ENCODE measurements at regions not wholly inside any gene's neighbourhood (a gene's known extent, or its start where the extent isn't known, plus 50 kb on each side); places are given as distances from the start of the nearest gene placed in this dataset.

DNA sequence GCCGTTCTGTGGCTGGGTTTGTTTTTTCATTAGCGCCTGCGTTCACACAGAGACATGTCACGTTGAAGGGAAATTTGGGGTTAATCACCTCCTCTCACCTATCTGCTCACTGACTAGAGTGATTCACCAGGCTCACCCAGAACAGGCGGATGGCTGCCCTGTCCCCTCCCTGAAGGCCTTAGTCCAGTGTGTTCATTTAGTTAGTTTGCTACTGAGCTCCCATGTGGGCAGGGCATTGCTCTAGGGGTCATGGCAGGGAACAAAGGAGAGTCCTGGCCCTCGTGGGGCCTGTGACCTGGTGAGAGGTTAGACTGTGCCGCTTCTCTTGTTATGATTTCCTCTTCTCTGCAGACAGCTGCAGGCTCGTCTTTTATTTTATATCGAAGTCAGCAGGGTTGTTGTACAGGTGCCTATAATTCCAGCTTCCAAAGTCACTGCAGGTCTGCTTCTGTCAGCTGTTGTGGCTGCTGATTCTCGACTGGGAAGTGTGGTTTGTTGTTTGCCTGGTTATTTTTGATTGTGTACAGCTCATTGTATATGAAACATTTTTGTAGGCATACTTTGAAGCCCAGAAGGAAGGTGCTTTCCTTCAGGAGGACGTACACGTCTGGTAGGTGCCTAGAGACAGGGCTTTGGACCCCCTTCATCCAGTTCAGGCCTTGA, 73.4 kb upstream of the GSE1 start:
- TF ChIP-seq CTCF (IDR thresholded peaks at IDR 0.05): no peak

DNA sequence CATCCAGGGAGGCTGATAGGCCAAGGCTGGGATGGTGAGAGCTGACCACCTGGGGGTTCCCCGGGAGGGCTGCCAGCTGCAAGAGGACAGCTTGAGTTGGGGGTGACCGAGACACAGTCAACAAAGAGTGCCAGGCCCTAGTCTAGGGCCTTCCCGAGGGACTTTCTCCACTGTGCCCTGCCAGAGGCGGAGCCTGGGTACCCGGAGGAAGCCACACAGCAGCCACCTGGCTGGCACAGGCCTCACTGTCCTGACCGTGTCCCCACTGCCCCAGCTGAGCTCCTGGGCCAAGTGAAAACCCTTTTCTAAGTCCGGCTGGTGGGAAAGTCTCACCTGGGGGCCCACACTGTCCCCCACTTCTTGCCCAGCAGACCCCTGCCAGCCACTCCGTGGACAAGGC, 71.9 kb upstream of the GSE1 start:
- TF ChIP-seq CTCF (IDR thresholded peaks at IDR 0.05): no peak

GRCh38 chr16:85541619-85541979, 71.5 kb upstream of the GSE1 start:
- TF ChIP-seq CTCF (IDR thresholded peaks at IDR 0.05): no peak

DNA sequence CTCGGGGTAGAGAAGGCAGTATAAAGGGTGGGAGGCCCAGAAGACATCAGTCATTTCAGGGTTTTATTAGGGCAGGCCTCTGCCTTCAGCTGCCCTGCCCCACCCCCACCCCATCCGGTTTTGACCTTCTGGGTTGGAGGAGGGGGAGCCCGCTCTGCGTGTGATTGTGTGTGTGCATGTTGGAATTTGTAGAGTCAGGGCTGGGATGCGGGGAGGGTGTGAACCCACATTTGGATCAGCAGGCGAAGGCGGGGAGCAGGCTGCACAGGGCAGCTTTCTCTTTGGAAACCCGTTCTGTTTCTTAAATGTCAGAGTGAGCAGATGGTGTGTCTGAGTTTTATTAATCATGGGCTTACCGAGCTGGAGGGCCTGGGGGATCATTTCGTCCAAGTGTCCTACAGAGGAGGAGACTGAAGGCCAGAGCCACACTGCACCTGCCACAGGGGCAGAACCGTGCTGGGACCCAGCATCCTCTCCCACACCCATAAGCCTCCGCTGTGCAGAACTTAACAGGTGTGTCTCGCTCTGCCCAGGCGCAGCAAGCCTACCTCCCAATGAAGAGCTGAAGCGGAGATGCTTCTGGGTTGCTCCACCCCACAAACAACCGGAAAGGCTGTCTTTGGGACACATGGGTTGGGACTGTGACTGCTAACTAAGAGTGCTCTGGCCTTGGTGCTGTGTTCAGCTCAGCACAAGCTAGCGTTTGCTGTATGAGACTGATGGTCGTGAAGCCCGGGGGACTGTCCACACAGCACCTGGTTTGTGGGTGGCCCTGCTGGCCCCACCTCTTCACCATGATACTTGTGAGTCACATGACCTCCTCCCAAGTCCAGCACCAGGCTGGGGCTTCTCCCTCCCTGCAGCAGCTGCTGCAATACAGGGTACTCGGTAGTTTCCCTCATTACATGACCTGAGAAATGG, 70.9 kb upstream of the GSE1 start:
- no peak for TF ChIP-seq CTCF (IDR thresholded peaks at IDR 0.05)

DNA sequence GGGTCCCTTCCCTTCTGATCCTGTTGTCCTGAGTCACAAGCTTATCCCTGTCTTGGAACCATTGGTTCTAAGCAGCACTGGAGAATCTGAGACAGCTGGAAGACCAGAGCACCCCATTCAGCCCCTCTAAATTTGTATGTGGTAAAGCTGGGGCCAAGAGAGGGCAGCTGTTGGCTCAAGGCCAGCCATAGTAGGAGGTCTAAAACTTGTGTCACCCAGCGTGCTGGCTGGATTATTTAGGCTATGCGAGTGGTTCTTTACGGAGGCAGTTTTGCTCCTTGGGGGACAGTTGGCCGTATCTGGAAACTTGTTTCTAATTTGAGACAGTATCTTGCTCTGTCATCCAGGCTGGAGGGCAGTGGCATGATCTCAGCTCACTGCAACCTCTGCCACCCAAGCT, 69.6 kb upstream of the GSE1 start:
- TF ChIP-seq CTCF (IDR thresholded peaks at IDR 0.05): no peak

DNA sequence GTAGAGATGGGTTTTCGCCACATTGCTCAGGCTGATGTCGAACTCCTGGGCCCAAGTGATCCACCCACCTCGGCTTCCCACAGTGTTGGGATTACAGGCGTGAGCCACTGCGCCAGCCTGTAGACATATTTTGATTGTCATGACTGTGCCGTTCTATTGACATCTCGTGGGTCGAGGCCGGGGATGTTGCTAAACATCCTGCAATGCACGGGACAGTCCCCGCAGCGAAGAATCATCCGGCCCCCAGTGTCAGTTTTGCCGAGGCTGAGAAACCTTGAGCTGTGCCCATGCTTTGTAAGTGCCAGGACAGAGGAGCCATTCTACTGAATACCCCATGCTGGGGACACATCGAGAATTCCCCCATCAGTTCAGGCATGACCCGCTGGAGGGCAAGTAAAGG, 69.1 kb upstream of the GSE1 start:
- TF ChIP-seq CTCF (IDR thresholded peaks at IDR 0.05): no peak

DNA sequence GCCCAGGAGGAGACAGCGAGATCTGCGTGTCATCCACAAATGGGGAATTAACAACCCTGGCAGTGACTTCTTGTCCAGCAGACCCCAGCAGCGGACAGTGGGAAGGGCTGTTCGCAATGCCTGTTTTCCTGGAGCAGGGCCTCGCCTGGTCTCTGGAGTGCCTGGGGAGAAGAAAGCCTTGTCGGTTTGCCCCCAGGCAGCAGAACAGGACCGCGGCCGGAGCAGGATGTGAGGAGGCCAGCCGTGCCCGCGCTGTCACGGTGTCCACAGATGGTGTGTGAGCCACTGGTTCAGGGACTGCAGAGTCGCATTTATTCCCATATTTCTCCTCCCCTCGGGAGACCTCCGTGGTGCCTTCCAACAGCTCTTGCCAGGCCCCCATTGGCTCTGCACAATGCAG, 68.5 kb upstream of the GSE1 start:
- no peak for TF ChIP-seq CTCF (IDR thresholded peaks at IDR 0.05)

Measured in LNCAP (cell line).